Activated T-helper 9 cell treated with anti-CD3 and anti-CD28 coated beads, Interleukin-2, amount 50 U/mL, for 16 hours (primary cell): ENCODE measurements at regions not wholly inside any gene's neighbourhood (a gene's known extent, or its start where the extent isn't known, plus 50 kb on each side); places are given as distances from the start of the nearest gene placed in this dataset.

ENCODE experiments used
- DNase-seq: peaks from one replicate; pipeline ENCODE4 v3.0.0-alpha.2; 2020; ENCODE audit warnings: low read depth

- no peak for DNase-seq
These were observed 262.9 kb upstream of the PROX1 start for GRCh38 chr1:213724640-213725536.

GRCh38 chr1:213727853-213728592 lies 259.8 kb upstream of the PROX1 start:
- DNase-seq = no peak

GRCh38 chr1:213728593-213729536 lies 258.9 kb upstream of the PROX1 start:
- DNase-seq = no peak

GRCh38 chr1:213733705-213734104 lies 254.1 kb upstream of the PROX1 start:
- DNase-seq = no peak

- DNase-seq = no peak
These were observed 250.3 kb upstream of the PROX1 start for GRCh38 chr1:213737398-213738035.

- no peak for DNase-seq
These were observed 249.1 kb upstream of the PROX1 start for GRCh38 chr1:213738658-213739057.

GRCh38 chr1:213742992-213743391 lies 244.8 kb upstream of the PROX1 start:
- no peak for DNase-seq

- DNase-seq = no peak
These were observed 243.0 kb upstream of the PROX1 start for GRCh38 chr1:213744780-213745179.

GRCh38 chr1:213745451-213745850 lies 242.3 kb upstream of the PROX1 start:
- DNase-seq = no peak

GRCh38 chr1:213749558-213749957 lies 238.2 kb upstream of the PROX1 start:
- no peak for DNase-seq

- DNase-seq = no peak
These were observed 237.3 kb upstream of the PROX1 start for GRCh38 chr1:213750231-213751063.

- DNase-seq = no peak
These were observed 236.7 kb upstream of the PROX1 start for GRCh38 chr1:213751064-213751397.

- DNase-seq = no peak
These were observed 228.2 kb upstream of the PROX1 start for GRCh38 chr1:213759359-213760181.

GRCh38 chr1:213761845-213762407 lies 225.8 kb upstream of the PROX1 start:
- no peak for DNase-seq

- no peak for DNase-seq
These were observed 220.1 kb upstream of the PROX1 start for GRCh38 chr1:213767683-213768082.

- no peak for DNase-seq
These were observed 215.4 kb upstream of the PROX1 start for GRCh38 chr1:213772128-213773063.

- no peak for DNase-seq
These were observed 213.8 kb upstream of the PROX1 start for GRCh38 chr1:213773975-213774374.

GRCh38 chr1:213776969-213777368 lies 210.8 kb upstream of the PROX1 start:
- DNase-seq = no peak
